Activated naive CD4-positive, alpha-beta T cell treated with anti-CD3 and anti-CD28 coated beads, Interleukin-2, amount 50 U/mL, for 16 hours (primary cell): ENCODE measurements at regions not wholly inside any gene's neighbourhood (a gene's known extent, or its start where the extent isn't known, plus 50 kb on each side); places are given as distances from the start of the nearest gene placed in this dataset.

Experiments
- DNase-seq: peaks from one replicate; pipeline ENCODE4 v3.0.0-alpha.2; 2020

DNA sequence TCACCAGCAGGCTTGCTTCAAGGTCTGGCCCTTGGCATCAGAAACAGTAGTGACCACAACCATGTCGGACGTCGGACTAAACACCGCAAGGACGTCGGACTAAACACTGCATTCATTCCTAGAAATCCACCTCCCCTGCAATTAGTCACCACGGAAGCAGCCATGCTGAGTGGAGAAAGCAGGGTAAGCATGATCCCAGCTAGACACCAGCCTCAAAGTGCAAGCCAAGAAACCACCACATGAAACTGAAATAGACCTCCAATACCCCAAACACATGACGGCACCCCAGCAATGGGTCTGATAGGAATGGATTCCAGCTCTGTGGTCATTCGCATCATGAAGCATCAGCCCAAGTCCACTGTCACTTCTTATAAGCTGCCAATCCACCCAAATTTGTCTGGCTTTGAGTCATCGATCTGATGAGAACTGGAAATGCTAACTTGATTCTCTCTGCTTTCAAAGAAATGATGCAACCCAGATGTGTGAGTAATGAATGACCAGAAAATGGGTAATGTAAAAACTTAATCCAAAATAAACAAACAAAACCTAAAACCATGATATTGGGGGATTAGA is 348.3 kb upstream of the TMCO5A start:
- no peak for DNase-seq

- no peak for DNase-seq
Observed at GRCh38 chr15:37586976-37587375, 347.5 kb upstream of the TMCO5A start.

- DNase-seq, result no peak
Observed at GRCh38 chr15:37594417-37594816, 340.0 kb upstream of the TMCO5A start.

DNA sequence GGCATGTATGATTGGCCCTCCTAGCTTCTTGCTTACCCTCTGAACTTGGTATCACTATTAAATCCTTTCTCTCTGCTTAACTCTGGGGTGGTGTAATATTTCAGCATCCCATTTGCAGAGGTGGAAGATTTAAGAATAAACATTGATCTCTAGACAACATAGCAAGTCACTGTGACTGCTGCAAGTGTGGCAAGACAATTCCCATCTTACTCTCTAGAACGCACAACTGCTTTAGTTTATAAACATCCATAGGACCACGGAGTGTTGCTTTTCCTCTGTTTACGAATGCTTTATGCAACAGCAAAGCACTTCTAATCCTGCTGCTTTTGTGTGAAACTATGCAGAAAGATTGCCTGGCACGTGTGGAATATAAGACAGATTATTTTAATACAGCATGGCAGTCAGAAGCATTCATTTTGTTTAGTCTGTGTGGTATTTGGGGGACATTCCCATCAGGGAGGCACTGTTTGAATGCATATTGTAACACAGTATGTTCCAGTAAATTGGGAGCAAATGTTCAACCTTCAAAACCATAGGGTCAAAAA is 338.9 kb upstream of the TMCO5A start:
- DNase-seq, result no peak

GRCh38 chr15:37599156-37599555 is 335.3 kb upstream of the TMCO5A start:
- DNase-seq, result no peak

DNA sequence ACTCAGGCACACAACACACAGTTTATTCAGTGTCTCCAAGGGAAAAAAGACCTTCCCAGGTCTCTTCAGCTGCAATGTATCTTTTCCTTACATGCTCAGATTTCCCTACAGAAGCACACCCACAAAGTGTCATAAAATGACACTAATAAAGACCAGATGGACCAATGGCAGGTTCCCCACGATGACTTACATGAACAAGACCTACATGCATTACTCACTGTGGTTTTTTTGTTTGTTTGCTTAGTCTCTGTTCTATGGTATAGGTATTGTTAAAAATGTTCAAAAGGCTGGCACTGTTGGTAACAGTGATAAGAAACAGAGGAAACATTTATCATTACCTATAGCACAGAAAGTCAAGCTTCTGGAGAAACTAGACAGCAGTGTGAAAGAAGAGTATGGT is 318.2 kb upstream of the TMCO5A start:
- DNase-seq, result no peak

GRCh38 chr15:37618353-37618752 is 316.1 kb upstream of the TMCO5A start:
- DNase-seq, result no peak

GRCh38 chr15:37619358-37620042 is 314.9 kb upstream of the TMCO5A start:
- DNase-seq, result no peak

- DNase-seq, result no peak
Observed at GRCh38 chr15:37625576-37625975, 308.9 kb upstream of the TMCO5A start.

DNA sequence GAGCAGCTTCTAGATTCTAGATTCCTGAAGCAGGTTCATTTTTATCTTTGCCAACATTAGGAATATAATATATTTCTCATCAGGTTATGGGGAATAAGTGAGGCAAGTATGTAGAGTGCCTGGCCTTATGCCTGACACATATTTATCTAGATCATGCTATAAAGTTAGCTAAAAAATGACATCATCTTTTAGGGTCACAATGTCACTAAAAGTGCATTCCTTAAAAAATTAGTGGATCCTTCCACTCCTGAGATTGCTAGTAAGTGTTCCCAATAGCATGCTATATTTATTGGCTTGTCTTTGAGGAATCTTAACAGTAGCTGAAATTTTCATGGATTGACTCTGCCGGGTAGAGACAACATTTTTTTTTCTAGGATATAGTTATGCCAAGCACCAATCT is 305.9 kb upstream of the TMCO5A start:
- DNase-seq, result no peak

- DNase-seq, result no peak
Observed at GRCh38 chr15:37636736-37637135, 297.7 kb upstream of the TMCO5A start.

DNA sequence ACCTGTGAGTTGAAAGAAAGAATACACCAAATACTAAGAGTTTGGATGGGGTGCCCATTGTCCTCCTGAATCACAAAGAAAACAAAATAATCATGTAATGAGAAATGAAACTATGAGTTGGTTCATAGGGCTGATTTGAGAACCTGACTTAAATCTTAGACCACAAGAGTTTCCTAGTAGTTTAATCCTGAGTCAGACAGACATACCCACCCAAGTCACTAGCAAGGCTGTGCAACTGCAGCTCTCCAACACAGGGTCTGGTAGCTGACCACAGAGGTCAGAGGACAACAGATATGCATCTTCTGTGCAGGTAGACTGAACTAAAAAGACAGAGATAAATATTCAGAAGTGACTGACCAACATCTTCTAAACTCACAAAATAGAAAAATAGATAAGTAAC is 296.3 kb upstream of the TMCO5A start:
- DNase-seq, result no peak

- DNase-seq, result no peak
Observed at GRCh38 chr15:37638691-37639090, 295.7 kb upstream of the TMCO5A start.

- no peak for DNase-seq
Observed at GRCh38 chr15:37652646-37653417, 281.6 kb upstream of the TMCO5A start.

GRCh38 chr15:37678124-37678523 is 256.3 kb upstream of the TMCO5A start:
- no peak for DNase-seq

DNA sequence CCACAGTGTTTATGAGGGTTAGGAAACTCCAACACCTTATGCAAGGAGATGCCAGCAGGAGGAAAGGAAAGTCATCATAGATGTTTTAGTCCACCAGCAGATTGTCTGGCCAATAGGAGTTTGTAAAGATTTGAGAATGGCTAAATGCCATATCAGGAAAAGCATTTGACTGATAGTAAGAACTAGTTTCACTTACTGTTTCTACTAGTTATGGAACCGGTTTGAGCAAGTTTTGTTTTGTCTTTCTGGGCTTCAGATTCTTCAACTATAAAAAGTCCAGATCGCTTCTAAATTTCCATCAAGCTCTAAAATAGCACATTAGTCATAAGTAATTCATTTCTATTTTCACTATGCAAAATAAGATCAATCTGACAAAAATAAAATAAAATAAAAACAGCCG is 254.8 kb upstream of the TMCO5A start:
- no peak for DNase-seq

DNA sequence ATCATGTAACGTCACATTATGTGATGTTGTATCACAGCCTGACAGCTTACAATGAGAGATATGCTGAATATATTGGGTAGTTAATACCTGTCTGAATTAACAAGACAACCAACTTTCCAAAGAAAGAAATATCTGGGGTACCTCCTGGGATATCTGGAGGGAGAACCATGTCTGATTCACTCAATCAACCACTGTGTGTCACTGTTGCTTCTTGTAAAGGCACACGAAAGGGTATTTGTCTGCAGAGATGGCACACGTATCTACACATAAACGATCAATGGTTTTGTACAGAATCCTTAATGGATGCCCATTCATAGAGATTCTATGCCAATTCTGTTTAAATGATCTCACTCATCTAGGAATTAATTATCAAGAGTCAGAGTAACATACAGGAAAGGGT is 252.1 kb upstream of the TMCO5A start:
- DNase-seq, result no peak

DNA sequence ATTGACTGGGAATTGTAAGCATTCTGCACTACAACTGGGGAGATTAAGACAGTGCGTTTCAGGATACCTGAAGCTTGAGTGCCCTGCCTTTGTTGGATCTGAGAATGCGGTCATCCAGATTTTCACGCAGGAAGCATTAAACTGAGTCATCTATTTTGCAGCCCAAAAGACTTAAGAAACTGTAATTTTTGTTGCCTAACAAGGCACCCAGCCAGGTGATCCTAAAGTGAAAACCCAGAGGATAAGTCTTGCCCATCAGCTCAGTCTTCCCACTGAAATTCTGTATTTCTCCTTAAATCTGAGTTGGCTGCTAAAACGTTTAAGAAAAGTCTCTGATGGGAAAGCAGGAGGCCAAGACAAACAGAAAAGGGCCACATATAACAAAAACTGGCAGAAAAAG is 242.5 kb upstream of the TMCO5A start:
- DNase-seq, result no peak

DNA sequence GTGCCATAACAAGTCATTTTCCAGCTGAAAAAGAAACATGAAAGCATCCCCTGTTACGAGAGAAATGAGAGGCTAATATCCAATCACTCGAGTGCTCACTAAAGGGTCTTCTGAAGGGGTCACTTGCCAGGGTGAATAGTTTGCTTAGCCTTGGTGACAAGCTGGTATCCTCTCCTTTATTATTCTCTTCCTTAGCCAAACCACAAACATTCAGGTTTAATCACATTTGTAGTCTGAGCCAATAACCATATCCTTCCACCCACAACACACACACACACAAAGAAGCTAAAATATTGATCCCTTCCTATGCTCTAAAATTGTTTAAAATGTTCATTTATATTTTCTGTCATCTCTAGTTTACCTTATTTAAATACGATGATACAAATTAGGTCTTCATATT is 240.5 kb upstream of the TMCO5A start:
- no peak for DNase-seq

- no peak for DNase-seq
Observed at GRCh38 chr15:37695719-37696118, 238.7 kb upstream of the TMCO5A start.

DNA sequence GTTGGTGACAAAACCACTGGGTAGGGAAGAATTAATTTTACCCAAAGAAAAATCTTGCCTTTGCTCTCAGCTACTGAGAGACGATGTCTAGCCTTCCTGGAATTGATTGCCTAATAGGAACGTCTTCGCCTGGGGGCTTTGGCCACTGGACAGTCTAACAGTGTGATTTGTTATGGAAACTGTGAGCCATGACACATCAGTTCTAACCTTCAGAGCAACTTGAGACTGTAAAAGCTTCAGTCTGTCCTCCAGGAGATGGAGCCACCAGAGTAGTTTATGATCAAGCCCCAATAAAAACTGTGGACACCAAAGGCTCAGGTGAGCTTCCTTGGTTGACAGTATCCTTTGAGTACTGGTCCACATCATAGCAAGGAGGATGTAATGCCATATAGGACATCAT is 235.8 kb upstream of the TMCO5A start:
- DNase-seq, result no peak

DNA sequence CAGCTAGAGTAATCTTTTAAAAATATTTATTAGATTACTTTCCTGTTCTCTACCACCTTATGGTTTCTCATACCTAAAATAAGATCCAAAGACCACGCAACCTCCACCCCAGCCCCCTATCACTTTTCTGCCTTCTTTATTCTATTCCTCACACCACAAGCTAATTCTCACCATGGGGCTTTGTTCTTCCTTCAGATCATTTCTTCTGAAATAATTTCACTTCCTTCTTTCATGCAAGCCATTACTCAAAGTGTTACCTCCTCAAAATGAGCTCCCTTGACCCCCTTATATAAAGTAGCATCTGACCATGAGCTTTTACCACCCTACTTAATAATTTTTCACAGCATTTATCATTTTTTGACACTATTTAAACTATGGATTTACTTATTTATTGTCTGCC is 233.2 kb upstream of the TMCO5A start:
- no peak for DNase-seq

- DNase-seq, result no peak
Observed at GRCh38 chr15:37709669-37710068, 224.8 kb upstream of the TMCO5A start.

GRCh38 chr15:37715101-37715500 is 219.3 kb upstream of the TMCO5A start:
- DNase-seq, result no peak
